ENCODE measurements at regions not wholly inside any gene's neighbourhood (a gene's known extent, or its start where the extent isn't known, plus 50 kb on each side); places are given as distances from the start of the nearest gene placed in this dataset.

- TF ChIP-seq CTCF (IDR thresholded peaks at IDR 0.05) (no peak), POLR2A (IDR thresholded peaks at IDR 0.05) (no peak)
Observed at GRCh38 chr10:6925146-6925545, 345.1 kb upstream of the PRKCQ start.
